ENCODE measurements at regions not wholly inside any gene's neighbourhood (a gene's known extent, or its start where the extent isn't known, plus 50 kb on each side); places are given as distances from the start of the nearest gene placed in this dataset.

- no peak overlapping the region for H3K4me3 ChIP-seq
- TF ChIP-seq, protein P1, sequence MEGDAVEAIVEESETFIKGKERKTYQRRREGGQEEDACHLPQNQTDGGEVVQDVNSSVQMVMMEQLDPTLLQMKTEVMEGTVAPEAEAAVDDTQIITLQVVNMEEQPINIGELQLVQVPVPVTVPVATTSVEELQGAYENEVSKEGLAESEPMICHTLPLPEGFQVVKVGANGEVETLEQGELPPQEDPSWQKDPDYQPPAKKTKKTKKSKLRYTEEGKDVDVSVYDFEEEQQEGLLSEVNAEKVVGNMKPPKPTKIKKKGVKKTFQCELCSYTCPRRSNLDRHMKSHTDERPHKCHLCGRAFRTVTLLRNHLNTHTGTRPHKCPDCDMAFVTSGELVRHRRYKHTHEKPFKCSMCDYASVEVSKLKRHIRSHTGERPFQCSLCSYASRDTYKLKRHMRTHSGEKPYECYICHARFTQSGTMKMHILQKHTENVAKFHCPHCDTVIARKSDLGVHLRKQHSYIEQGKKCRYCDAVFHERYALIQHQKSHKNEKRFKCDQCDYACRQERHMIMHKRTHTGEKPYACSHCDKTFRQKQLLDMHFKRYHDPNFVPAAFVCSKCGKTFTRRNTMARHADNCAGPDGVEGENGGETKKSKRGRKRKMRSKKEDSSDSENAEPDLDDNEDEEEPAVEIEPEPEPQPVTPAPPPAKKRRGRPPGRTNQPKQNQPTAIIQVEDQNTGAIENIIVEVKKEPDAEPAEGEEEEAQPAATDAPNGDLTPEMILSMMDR (IDR thresholded peaks at IDR 0.05) = no peak
- DNase-seq (ENCODE audit: low spot score) = no peak
- H3K27ac ChIP-seq = no peak overlapping the region
These were observed 128.7 kb downstream of the CRYAA start for GRCh38 chr21:43297391-43297981.

DNA sequence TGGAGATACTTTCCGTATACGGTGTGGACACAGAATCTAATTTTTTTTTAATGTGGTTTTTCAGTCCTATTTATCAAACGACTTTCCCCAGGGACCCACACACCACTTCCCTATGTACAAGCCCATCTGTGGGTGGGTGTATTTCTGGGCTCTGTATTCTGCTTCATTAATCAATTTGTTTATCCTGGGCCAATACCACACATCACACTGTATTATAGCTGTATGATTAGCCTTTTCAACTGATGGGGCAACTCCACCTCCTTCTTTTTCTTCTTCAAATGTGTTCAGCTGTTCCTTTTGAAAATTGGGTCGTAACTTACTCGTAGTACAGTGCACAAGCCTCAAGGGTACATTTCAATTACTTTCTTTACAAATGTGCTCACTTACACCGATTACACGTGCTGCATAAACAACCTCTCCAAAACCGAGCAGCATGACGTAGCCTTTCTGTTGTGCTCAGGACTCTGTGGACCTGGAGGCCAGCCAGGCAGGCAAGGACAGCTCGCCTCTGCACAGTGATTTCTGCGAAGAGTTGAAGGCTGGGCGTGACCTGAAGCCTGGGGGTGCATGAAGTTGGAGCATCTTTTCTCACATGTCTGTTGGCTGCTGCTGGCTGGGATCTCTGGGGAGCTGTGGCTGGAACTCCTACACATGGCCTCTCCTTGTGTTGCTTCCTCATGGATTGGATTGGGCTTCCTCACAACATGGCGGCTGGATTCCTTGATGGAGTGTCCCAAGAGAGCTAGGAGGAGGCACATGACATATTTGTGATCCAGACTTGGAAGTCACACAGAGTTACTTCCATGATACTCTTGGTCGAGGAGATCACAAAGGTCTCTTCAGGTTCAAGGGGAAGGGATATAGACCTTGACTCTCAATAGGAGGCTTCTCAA, 126.5 kb downstream of the CRYAA start:
- DNase-seq (ENCODE audit: low spot score) = no peak
- no peak overlapping the region for H3K4me3 ChIP-seq
- TF ChIP-seq, protein P1 (IDR thresholded peaks at IDR 0.05) = no peak
- H3K27ac ChIP-seq = no peak overlapping the region

- TF ChIP-seq, protein P1 (IDR thresholded peaks at IDR 0.05) = no peak
- no peak for DNase-seq (ENCODE audit: low spot score)
These were observed 125.5 kb downstream of the CRYAA start for GRCh38 chr21:43294194-43294902.

GRCh38 chr21:43292866-43293142, 124.0 kb downstream of the CRYAA start:
- H3K4me3 ChIP-seq = no peak overlapping the region
- no peak overlapping the region for H3K27ac ChIP-seq
- DNase-seq (ENCODE audit: low spot score) = no peak
- TF ChIP-seq, protein P1 (IDR thresholded peaks at IDR 0.05) = no peak

More at GRCh38 chr21:43294194-43294902, 125.5 kb downstream of the CRYAA start:
- no peak overlapping the region for H3K4me3 ChIP-seq
- no peak overlapping the region for H3K27ac ChIP-seq

DNA sequence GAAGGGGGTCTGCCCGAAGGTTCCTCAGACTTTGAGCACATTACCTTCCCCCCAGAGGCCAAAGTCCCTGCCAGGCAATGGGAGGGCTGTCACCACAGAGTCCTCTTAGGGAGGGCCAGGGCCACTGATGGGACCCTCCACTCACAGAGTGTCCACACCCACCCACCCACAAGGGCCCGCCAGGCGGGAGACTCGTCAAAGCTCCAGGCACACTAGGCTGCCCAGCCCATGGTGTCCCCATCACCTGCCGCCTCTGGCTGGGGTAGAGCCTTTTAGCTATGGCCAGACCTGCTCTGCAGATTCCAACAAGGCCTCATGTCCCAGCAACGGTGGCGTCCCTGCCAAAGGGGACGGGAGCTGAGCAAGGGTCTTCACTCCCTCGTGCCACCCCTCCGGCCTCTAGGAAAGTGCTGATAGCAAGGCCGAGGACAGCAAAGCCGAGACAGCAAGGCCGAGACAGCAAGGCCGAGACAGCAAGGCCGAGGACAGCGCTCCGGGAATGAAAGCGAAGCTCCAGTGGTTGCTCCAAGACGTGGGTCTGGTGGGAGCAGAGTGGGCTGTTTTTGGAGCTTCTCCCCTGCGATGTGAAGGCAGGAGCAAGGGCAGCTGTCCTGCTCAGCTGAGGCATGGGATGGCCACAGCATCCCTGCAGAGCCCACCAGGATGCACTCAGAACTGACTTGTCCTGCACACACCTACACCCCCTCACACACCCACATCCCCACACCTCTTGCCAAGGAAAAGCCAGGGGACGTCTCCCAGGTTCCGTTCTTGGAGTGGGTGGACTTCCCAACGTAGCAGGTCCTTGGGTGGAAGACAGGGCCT, 123.4 kb downstream of the CRYAA start:
- TF ChIP-seq, protein P1 (IDR thresholded peaks at IDR 0.05) = no peak
- Histone ChIP-seq H3K4me3 (no peak overlapping the region), H3K27ac (no peak overlapping the region)
- no peak for DNase-seq (ENCODE audit: low spot score)

GRCh38 chr21:43291347-43291950, 122.6 kb downstream of the CRYAA start:
- Histone ChIP-seq H3K27ac (no peak overlapping the region), H3K4me3 (no peak overlapping the region)
- DNase-seq (ENCODE audit: low spot score) = no peak
- TF ChIP-seq, protein P1 (IDR thresholded peaks at IDR 0.05) = no peak

All from coronary artery (tissue), 2 donors.